ENCODE measurements at regions not wholly inside any gene's neighbourhood (a gene's known extent, or its start where the extent isn't known, plus 50 kb on each side); places are given as distances from the start of the nearest gene placed in this dataset.
A peak's percentile ranks its signal among the peaks of the same experiment; 100 is the strongest.

DNA sequence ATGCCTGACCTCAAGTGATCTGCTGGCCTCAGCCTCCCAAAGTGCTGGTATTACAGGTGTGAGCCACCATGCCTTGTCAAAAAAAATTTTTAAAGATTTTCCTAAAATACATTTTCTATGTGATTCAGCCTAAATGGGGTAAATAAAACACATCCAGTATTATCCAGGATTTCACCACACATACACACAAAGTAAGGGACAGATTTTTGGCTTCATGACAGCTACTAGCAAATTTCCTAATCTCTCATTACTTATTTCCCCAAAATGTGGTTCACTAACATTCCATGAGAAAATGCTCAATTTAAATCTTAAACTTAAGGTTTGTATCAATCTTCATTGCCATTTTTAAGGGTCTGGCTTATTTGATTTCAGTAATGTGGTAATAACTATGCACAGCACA, 348.5 kb upstream of the INTU start:
- TF ChIP-seq, protein P1, sequence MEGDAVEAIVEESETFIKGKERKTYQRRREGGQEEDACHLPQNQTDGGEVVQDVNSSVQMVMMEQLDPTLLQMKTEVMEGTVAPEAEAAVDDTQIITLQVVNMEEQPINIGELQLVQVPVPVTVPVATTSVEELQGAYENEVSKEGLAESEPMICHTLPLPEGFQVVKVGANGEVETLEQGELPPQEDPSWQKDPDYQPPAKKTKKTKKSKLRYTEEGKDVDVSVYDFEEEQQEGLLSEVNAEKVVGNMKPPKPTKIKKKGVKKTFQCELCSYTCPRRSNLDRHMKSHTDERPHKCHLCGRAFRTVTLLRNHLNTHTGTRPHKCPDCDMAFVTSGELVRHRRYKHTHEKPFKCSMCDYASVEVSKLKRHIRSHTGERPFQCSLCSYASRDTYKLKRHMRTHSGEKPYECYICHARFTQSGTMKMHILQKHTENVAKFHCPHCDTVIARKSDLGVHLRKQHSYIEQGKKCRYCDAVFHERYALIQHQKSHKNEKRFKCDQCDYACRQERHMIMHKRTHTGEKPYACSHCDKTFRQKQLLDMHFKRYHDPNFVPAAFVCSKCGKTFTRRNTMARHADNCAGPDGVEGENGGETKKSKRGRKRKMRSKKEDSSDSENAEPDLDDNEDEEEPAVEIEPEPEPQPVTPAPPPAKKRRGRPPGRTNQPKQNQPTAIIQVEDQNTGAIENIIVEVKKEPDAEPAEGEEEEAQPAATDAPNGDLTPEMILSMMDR (IDR thresholded peaks at IDR 0.05; ENCODE audit: unreplicated experiment in 3 of 3) = no peak
- no peak overlapping the region for H3K4me3 Mint-ChIP-seq
- H3K27me3 Mint-ChIP-seq (ENCODE audit: low read depth) = no peaks in the 10 kb centered on the region
- no peaks in the 10 kb centered on the region for H3K4me1 Mint-ChIP-seq
- no peaks in the 10 kb centered on the region for H3K36me3 Mint-ChIP-seq (ENCODE audit: low read depth)
- no peak overlapping the region for H3K27ac Mint-ChIP-seq
- H3K9me3 Mint-ChIP-seq = peaks cover 2% of the 10 kb centered on the region

GRCh38 chr4:127291316-127291715, 341.4 kb upstream of the INTU start:
- peaks cover 20% of the 10 kb centered on the region for H3K9me3 Mint-ChIP-seq
- H3K4me3 Mint-ChIP-seq = no peak overlapping the region
- no peak overlapping the region for H3K27ac Mint-ChIP-seq
- TF ChIP-seq, protein P1 (IDR thresholded peaks at IDR 0.05; ENCODE audit: unreplicated experiment in 3 of 3) = no peak
- no peaks in the 10 kb centered on the region for H3K4me1 Mint-ChIP-seq
- no peaks in the 10 kb centered on the region for H3K27me3 Mint-ChIP-seq (ENCODE audit: low read depth)
- H3K36me3 Mint-ChIP-seq (ENCODE audit: low read depth) = peaks cover 1% of the 10 kb centered on the region

GRCh38 chr4:127293496-127293895, 339.3 kb upstream of the INTU start:
- H3K4me3 Mint-ChIP-seq = no peak overlapping the region
- TF ChIP-seq, protein P1 (IDR thresholded peaks at IDR 0.05; ENCODE audit: unreplicated experiment in 3 of 3) = no peak
- H3K36me3 Mint-ChIP-seq (ENCODE audit: low read depth) = peaks cover 6% of the 10 kb centered on the region
- peak overlapping the region; percentile 28 to 70 (median 43) for H3K27ac Mint-ChIP-seq
- H3K9me3 Mint-ChIP-seq = peaks cover 37% of the 10 kb centered on the region
- H3K4me1 Mint-ChIP-seq = no peaks in the 10 kb centered on the region
- H3K27me3 Mint-ChIP-seq (ENCODE audit: low read depth) = no peaks in the 10 kb centered on the region

- H3K27me3 Mint-ChIP-seq (ENCODE audit: low read depth) = no peaks in the 10 kb centered on the region
- peaks cover 28% of the 10 kb centered on the region for H3K9me3 Mint-ChIP-seq
- no peaks in the 10 kb centered on the region for H3K4me1 Mint-ChIP-seq
- no peak overlapping the region for H3K27ac Mint-ChIP-seq
- no peaks in the 10 kb centered on the region for H3K36me3 Mint-ChIP-seq (ENCODE audit: low read depth)
- TF ChIP-seq, protein P1 (IDR thresholded peaks at IDR 0.05; ENCODE audit: unreplicated experiment in 3 of 3) = no peak
- H3K4me3 Mint-ChIP-seq = no peak overlapping the region
Observed at GRCh38 chr4:127304356-127304755, 328.4 kb upstream of the INTU start.

DNA sequence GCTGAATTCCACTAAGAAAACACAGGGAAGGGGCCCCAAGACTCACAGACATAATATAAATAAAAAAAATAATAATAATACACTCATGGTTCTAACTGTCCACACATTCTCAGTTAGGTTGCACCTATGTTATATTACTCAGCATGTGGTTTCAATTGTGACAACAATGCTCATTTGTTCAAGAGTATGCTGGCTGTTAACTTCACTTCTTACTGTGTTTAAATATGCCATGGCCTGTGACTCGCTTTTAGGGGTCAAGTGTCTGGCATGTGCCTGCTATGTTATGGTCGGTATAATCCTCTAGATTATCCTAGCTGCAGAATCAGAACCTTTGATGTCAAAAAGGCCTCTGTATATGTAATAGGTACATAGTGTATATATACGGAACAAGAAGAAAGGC, 324.8 kb upstream of the INTU start:
- Mint-ChIP-seq H3K36me3 (ENCODE audit: low read depth) (peaks cover 7% of the 10 kb centered on the region), H3K4me1 (no peaks in the 10 kb centered on the region), H3K4me3 (no peak overlapping the region), H3K27ac (no peak overlapping the region), H3K27me3 (ENCODE audit: low read depth) (no peaks in the 10 kb centered on the region), H3K9me3 (peaks cover 13% of the 10 kb centered on the region)
- TF ChIP-seq, protein P1 (IDR thresholded peaks at IDR 0.05; ENCODE audit: unreplicated experiment in 3 of 3) = no peak

GRCh38 chr4:127309369-127310102, 323.2 kb upstream of the INTU start:
- TF ChIP-seq, protein P1 (IDR thresholded peaks at IDR 0.05; ENCODE audit: unreplicated experiment in 3 of 3) = no peak
- no peak overlapping the region for H3K4me3 Mint-ChIP-seq
- H3K36me3 Mint-ChIP-seq (ENCODE audit: low read depth) = peaks cover 15% of the 10 kb centered on the region
- H3K27ac Mint-ChIP-seq = no peak overlapping the region
- H3K9me3 Mint-ChIP-seq = peaks cover 24% of the 10 kb centered on the region
- H3K4me1 Mint-ChIP-seq = no peaks in the 10 kb centered on the region
- H3K27me3 Mint-ChIP-seq (ENCODE audit: low read depth) = no peaks in the 10 kb centered on the region

Data from nephron (organoid).